ENCODE measurements at regions not wholly inside any gene's neighbourhood (a gene's known extent, or its start where the extent isn't known, plus 50 kb on each side); places are given as distances from the start of the nearest gene placed in this dataset.

DNA sequence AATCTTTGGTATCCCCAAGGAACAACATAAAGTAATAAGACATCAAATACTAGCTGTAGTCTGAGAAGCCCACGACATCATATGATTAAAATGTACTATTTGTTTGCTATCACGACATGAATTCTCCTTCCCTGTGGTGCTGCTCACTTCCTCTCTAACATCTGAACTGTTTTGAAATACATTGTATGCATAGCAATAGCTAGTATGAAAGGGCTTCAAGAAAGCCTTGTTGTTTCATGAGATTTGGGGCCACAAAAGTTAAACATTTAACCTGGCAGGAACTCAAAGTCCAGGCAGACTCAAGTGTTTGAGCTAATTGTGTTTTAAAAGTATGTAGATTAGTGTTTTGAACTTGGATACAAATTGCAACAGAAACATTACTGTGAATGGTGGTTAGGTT lies 237.4 kb upstream of the PTGER4 start:
- TF ChIP-seq, protein P1, sequence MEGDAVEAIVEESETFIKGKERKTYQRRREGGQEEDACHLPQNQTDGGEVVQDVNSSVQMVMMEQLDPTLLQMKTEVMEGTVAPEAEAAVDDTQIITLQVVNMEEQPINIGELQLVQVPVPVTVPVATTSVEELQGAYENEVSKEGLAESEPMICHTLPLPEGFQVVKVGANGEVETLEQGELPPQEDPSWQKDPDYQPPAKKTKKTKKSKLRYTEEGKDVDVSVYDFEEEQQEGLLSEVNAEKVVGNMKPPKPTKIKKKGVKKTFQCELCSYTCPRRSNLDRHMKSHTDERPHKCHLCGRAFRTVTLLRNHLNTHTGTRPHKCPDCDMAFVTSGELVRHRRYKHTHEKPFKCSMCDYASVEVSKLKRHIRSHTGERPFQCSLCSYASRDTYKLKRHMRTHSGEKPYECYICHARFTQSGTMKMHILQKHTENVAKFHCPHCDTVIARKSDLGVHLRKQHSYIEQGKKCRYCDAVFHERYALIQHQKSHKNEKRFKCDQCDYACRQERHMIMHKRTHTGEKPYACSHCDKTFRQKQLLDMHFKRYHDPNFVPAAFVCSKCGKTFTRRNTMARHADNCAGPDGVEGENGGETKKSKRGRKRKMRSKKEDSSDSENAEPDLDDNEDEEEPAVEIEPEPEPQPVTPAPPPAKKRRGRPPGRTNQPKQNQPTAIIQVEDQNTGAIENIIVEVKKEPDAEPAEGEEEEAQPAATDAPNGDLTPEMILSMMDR (IDR thresholded peaks at IDR 0.05): no peak
- no peak for TF ChIP-seq POLR2A (IDR thresholded peaks at IDR 0.05)

Data from uterus (tissue), 2 donors.